Tibial nerve (tissue), 3 donors: ENCODE measurements at regions not wholly inside any gene's neighbourhood (a gene's known extent, or its start where the extent isn't known, plus 50 kb on each side); places are given as distances from the start of the nearest gene placed in this dataset.

ENCODE experiments used
- CTCF ChIP-seq, 5 experiments: fragments of 200-600 bp in 3 of 5; fragments of 450-650 bp in 2 of 5; sonication (generic) in 3 of 5; IDR thresholded peaks; one replicate each; pipeline ENCODE4 v1.5.1; 2016 to 2019; ENCODE audit warnings: antibody characterized with exemption in 5 of 5, mild to moderate bottlenecking in 3 of 5, moderate library complexity in 2 of 5
- POLR2A ChIP-seq, 2 donors: fragments of 450-650 bp; IDR thresholded peaks; one replicate each; pipeline ENCODE4 v1.6.1; 2017; ENCODE audit warnings: antibody characterized with exemption in 2 of 2, mild to moderate bottlenecking in 2 of 2, moderate library complexity in 2 of 2

- TF ChIP-seq CTCF (IDR thresholded peaks at IDR 0.05) (no peak), POLR2A (IDR thresholded peaks at IDR 0.05) (no peak)
Measured at GRCh38 chr5:122581629-122582028, 193.3 kb upstream of the SNX2 start.
